Activated CD4-positive, CD25-positive, alpha-beta regulatory T cell treated with anti-CD3 and anti-CD28 coated beads, Interleukin-2, amount 50 U/mL, for 16 hours (primary cell): ENCODE measurements at regions not wholly inside any gene's neighbourhood (a gene's known extent, or its start where the extent isn't known, plus 50 kb on each side); places are given as distances from the start of the nearest gene placed in this dataset.

Experiments
- DNase-seq: peaks from one replicate; pipeline ENCODE4 v3.0.0-alpha.2; 2020; ENCODE audit warnings: low read depth, low spot score

- no peak for DNase-seq
These were observed 182.4 kb upstream of the CXXC4 start for GRCh38 chr4:104677116-104677515.

- DNase-seq: no peak
These were observed 187.6 kb upstream of the CXXC4 start for GRCh38 chr4:104682311-104682710.

GRCh38 chr4:104693601-104694201 is 199.0 kb upstream of the CXXC4 start:
- DNase-seq: no peak

GRCh38 chr4:104716584-104716983 is 221.9 kb upstream of the CXXC4 start:
- no peak for DNase-seq

GRCh38 chr4:104719539-104720230 is 225.0 kb upstream of the CXXC4 start:
- no peak for DNase-seq

- no peak for DNase-seq
These were observed 227.8 kb upstream of the CXXC4 start for GRCh38 chr4:104722467-104722866.

- no peak for DNase-seq
These were observed 231.3 kb upstream of the CXXC4 start for GRCh38 chr4:104726002-104726401.

GRCh38 chr4:104727643-104728042 is 232.9 kb upstream of the CXXC4 start:
- no peak for DNase-seq

GRCh38 chr4:104728380-104729122 is 233.9 kb upstream of the CXXC4 start:
- no peak for DNase-seq

GRCh38 chr4:104732766-104733165 is 238.1 kb upstream of the CXXC4 start:
- DNase-seq: no peak

- no peak for DNase-seq
These were observed 240.5 kb upstream of the CXXC4 start for GRCh38 chr4:104735174-104735573.

- DNase-seq: no peak
These were observed 245.5 kb upstream of the CXXC4 start for GRCh38 chr4:104740161-104740560.

GRCh38 chr4:104743215-104743653 is 248.5 kb upstream of the CXXC4 start:
- DNase-seq: no peak

GRCh38 chr4:104747635-104748034 is 252.9 kb upstream of the CXXC4 start:
- DNase-seq: no peak

- no peak for DNase-seq
These were observed 254.4 kb upstream of the CXXC4 start for GRCh38 chr4:104749062-104749461.

GRCh38 chr4:104750008-104750407 is 255.3 kb upstream of the CXXC4 start:
- DNase-seq: no peak

- DNase-seq: no peak
These were observed 256.8 kb upstream of the CXXC4 start for GRCh38 chr4:104751468-104751867.

- DNase-seq: no peak
These were observed 257.6 kb upstream of the CXXC4 start for GRCh38 chr4:104752337-104752736.

- no peak for DNase-seq
These were observed 262.1 kb upstream of the CXXC4 start for GRCh38 chr4:104756837-104757236.

- DNase-seq: no peak
These were observed 263.9 kb upstream of the CXXC4 start for GRCh38 chr4:104758574-104758973.

- no peak for DNase-seq
These were observed 269.0 kb upstream of the CXXC4 start for GRCh38 chr4:104763554-104764222.

- no peak for DNase-seq
These were observed 272.0 kb upstream of the CXXC4 start for GRCh38 chr4:104766676-104767075.
